T47D (cell line): ENCODE measurements at regions not wholly inside any gene's neighbourhood (a gene's known extent, or its start where the extent isn't known, plus 50 kb on each side); places are given as distances from the start of the nearest gene placed in this dataset.
"Not testable (repeated sequence)": the region's sequence is repeated elsewhere in the genome, so short reads cannot be mapped to it uniquely, and the experiment has no call there.

Source experiments
- DNase-seq, 2 experiments: peaks; one replicate each; pipeline versions ENCODE4 v3.0.0 to v3.0.0-alpha.2; 2011 to 2012; ENCODE audit warnings: low read depth in 1 of 2, low spot score in 1 of 2
- JUND ChIP-seq: IDR thresholded peaks from 2 replicates; pipeline ENCODE4 v1.6.1; 2012; ENCODE audit warnings: low read depth
- in situ Hi-C: cut with HindIII; loops from 2 replicates; pipeline ENCODE4 v1.10.0; 2016; ENCODE audit warnings: low sequenced_read_pairs, low pct_unique_long_range_greater_than_20kb

DNA sequence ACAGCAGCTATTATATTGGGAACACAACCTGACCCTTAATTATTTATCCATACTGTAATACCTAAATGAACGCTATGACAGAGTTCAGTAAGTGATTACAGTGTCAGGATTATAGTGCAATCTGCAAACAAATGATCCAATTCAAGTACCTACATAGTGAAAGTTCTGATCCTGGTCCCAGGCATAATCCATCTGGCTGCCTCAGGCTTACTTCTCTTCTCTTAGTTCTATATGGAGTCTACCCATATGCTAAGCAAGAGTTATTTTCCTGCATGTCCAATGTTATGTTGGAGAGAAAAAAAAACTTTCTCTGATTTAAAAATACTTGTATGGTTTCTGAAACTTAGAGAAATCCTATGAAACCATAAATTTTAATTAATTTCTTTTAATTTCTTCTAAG, 1487.7 kb upstream of the SLC10A2 start:
- no peak for DNase-seq
- in situ Hi-C loops: no loop called here
- TF ChIP-seq JUND: no peak

DNA sequence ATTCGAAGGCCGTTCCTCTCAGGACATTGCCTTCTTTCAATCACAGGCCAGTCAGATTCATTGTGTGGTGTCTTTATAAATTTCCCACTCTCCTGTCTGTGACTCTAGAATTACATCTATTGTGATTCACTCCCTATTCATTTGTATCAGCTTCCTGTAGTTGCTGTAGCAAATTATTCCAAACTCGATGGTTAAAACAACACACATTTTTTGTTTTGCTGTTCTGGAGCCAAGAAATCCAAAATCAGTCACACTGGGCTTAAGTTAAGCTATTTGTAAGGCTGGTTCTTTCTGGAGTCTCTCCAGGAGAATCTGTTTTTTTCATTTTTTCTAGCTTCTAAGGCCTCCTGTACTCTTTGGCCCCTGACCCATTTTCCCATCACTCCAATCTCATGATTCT, 1487.0 kb upstream of the SLC10A2 start:
- DNase-seq: no peak
- in situ Hi-C loops: no loop called here
- TF ChIP-seq JUND: no peak

DNA sequence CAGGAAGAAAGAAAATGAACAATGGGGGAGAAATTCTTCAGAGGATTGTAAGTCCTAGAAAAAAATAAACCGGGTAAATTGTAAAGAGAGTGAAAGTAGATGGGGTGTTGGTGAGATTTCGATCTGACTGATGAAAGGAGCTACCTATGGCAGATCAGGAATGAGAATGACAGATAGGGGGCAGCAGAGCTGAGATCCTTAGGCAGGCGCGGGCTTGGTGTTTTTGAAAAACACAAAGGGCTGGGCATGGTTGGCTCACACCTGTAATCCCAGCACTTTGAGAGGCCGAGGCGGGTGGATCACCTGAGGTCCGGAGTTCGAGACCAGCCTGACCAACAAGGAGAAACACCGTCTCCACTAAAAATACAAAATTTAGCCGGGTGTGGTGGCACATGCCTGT, 1468.6 kb upstream of the SLC10A2 start:
- in situ Hi-C loops: no loop called here
- DNase-seq: peak in 1 of 2 experiments; percentile 14
- no peak for TF ChIP-seq JUND

DNA sequence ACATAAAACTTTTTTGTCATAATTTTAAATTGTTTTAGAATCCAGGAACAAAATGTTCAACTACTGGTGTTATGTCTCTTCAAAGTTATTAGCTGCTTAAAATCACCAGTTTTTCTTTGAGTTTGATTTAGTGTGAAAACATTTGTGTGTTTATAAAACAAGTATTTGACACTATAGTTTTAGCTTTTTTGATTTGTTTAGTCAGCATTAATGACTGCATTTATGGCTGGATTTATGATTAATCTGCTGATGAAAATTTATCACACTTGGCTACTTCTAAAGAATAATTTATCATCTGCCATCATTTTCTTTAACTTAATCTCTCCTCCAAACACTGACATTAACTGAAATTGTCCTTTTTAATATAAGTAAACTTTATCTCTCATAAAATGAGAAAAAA, 1465.9 kb upstream of the SLC10A2 start:
- no peak for DNase-seq
- in situ Hi-C loops: no loop called here
- TF ChIP-seq JUND: no peak

DNA sequence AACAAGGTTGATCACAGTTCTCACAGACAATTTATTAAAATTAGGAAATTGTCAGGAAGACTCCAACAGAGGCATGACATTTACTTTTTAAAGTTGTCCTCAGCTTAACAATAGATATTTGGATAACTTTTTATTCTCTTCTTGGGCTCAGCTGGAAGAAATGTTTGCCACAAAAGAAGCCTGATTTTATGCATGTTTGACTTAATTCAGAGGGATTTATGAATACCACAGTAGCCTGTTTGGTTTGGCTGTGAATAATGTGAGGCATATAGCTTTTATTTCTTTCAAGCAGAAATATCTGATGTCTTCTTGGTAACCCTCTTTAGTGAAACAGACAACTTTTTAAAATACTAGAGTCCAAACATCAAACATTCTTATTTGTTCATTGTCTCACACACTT, 1464.5 kb upstream of the SLC10A2 start:
- TF ChIP-seq JUND: no peak
- DNase-seq: no peak
- in situ Hi-C loops: no loop called here

DNA sequence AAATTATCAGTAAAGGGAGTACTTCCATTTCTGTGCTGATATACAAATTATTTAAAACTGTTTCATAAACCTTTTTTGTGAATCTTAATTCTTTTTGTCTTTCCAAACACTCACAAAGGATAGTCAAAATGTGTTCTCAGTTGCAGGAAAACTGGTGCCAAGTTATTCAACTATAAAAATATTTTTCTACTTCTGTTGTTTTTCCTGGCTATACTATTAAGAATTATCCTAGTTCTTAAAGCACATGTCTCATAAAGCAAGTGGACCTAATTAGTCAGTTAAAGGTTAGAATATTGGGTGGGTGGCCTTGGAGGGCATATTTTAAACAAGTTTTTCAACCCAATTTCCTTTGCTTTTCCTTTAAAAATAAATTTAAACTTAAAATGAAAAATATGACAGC, 1460.3 kb upstream of the SLC10A2 start:
- TF ChIP-seq JUND: no peak
- in situ Hi-C loops: no loop called here
- DNase-seq: no peak

DNA sequence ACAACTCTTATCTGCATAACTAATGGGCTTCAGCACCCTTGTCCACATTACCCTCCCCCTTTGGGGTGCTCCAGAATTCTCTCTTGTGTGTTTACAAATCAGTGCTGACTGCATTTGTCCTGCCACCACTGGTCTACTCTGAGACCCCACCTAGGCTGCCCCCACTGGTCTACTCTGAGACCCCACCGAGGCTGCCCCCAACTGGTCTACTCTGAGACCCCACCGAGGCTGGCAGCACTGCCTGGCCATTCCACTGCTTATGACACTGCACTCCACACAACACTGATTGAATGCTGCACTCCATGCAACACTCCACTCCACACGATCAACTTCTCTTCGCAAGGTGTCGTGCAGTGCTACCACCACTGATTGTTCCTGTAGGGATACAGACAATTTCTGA, 1459.2 kb upstream of the SLC10A2 start:
- no peak for DNase-seq
- TF ChIP-seq JUND: no peak
- in situ Hi-C loops: no loop called here

DNA sequence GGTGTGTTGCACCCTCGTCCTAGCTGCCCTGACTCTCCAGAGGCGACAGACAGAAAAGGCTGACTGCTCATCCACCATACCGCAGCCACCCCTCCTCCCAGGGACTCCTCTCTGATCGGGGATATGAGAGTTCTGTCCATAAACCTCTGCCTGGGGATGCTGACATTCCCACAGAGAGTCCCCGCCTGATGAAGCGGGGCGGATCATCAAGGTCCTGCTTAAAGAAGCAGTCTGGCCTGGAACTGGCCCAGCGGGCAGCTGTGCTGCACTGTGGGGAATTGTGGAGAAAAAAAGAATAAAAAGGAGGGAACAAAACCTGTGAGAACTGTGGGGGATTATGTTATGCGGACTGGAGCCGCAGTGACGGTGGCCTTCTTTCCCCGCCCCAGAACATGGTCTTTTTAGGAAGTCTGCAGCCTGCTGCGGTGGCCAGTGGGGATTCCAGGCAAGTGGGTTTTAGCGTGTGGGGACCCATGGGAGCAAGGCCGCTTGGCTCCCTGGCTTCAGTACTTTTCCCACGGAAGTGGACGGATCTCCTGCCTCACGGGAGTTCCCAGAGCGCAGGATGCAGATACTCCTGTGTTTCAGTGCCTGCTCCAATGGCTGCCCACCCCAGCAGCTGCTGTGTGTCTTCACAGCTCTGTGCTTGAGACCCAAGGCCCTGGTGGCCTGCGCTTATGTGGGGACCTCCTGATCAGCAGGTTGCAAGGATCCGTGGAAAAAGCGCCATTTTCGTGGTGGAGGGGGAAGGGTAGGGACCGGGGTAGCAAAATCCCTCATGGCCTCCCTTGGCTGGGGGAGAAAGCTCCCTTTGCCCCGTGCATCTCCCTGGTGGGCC, 1456.2 kb upstream of the SLC10A2 start:
- no peak for DNase-seq
- in situ Hi-C loops: no loop called here
- no peak for TF ChIP-seq JUND

DNA sequence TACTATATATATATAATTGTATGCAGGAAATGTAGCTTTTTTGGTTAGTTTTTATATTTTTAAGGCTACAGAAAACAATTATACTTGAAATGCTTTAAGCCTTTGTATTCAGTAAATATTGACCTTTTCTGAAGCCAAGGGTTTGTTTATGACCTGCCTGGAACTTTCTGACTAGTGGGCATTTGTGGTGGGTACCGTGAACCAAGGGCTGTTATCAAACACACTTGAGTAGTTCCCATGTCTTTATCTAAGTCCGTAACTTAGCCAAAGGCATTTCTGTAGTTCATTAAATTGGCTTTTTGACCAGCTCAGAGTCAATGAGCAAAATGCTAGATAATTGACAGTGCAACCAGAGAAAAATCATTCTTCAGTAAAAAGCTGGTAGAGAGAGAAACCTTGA, 1444.2 kb upstream of the SLC10A2 start:
- no peak for TF ChIP-seq JUND
- in situ Hi-C loops: no loop called here
- DNase-seq: no peak

DNA sequence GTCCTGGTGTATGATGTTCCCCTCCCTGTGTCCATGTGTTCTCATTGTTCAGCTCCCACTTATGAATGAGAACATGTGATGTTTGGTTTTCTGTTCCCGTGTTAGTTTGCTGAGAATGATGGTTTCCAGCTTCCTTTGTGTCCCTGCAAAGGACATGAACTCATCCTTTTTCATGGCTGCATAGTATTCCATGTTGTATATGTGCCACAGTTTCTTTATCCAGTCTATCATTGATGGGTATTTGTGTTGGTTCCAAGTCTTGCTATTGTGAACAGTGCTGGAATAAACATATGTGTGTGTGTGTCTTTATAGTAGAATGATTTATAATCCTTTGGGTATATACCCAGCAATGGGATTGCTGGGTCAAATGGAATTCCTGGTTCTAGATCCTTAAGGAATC, 1427.3 kb upstream of the SLC10A2 start:
- DNase-seq, in situ Hi-C loops: not testable (repeated sequence)

DNA sequence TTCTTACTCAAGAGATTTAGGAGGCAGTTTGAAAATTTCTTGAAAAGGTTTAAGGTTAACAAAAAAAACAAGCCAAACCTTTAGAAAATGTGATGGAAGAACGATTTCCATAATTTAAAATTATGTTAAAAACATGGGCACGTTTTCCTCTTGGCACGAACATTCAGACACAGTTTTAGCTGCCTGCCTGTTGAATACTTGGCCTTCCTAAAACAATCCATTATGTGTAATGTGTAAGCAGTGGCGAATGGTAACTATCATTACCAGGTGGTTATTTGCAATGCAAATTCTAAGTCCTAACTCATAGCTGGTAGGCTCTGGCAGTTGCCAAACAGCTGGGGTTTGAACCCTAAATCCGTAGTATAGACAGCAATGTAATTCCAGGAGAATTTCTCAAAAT, 1425.7 kb upstream of the SLC10A2 start:
- no peak for TF ChIP-seq JUND
- no peak for DNase-seq
- in situ Hi-C loops: no loop called here

DNA sequence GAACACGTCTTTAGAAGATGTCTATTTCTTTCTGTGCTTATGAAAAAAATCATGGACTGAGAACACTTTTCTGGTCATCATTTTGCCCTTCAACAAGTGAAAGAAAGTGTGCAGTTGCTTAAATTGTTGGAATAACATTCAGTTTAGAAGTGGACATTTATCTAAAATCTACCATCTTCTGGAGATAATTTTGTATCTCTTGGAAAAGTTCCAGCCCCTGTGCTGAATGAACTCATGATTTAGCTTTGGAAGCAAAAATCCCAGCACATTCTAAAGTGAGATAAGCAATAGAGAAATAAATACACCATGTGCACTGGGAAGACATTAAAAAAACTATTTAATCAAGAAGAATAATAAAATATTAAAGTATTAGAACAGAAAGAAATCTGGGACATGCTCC, 1420.8 kb upstream of the SLC10A2 start:
- in situ Hi-C loops: no loop called here
- TF ChIP-seq JUND: no peak
- DNase-seq: no peak

DNA sequence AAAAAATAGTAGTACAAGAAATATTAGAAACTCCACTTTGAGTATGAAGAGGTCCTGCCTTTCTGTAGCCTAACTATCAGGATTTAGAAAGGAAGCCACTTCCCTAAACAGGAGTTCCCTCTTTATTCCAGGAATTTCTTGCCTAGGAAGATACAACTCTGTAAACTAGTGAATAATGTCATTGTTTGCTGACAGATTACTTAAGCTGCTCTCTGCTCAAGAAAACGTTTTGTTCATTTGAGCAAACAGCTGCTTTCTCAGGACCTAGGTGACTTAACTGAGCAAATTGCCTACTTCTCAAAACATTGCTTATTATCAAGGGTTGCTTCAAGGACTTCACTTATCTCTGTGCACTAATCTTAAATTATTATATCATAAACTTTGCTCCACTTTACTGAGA, 1419.4 kb upstream of the SLC10A2 start:
- TF ChIP-seq JUND: no peak
- DNase-seq: no peak
- in situ Hi-C loops: no loop called here

DNA sequence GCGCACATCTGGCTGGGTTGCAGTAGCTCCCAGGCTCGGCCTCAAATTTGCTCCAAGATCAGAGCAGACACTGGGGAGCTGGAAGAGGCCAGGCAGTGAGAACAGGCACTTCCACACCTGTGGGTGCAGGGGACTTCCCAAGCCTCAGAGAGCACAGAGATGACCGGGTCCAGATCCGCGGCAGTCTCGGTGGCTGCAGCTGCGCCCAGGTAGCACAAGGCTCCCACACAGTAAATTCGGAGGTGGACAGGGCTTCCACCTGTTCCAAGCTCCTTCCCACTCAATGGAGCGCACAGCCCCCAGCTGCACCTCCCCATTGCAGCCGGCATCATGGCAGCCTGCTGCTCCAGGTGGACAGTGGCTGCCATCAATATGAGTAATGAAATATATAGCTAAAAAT, 1417.4 kb upstream of the SLC10A2 start:
- in situ Hi-C loops: no loop called here
- DNase-seq: no peak
- TF ChIP-seq JUND: no peak
